ENCODE measurements at regions not wholly inside any gene's neighbourhood (a gene's known extent, or its start where the extent isn't known, plus 50 kb on each side); places are given as distances from the start of the nearest gene placed in this dataset.

GRCh38 chr4:124203613-124204238 is 508.8 kb downstream of the ANKRD50 start:
- Histone ChIP-seq H3K36me3 (ENCODE audit: control insufficient read depth in 1 of 2, insufficient read depth in 2 of 2, low read length in 1 of 2) (no peaks in the 10 kb centered on the region), H3K9me3 (ENCODE audit: control insufficient read depth, low read length) (no peaks in the 10 kb centered on the region), H3K27me3 (ENCODE audit: control insufficient read depth in 1 of 2, insufficient read depth in 2 of 2, low read length in 1 of 2) (no peaks in the 10 kb centered on the region), H3K4me3 (ENCODE audit: low read length in 2 of 2) (no peak overlapping the region), H3K27ac (ENCODE audit: low read depth in 1 of 2, low read length in 2 of 2) (peak overlapping the region in 1 of 2 donors; percentile 36), H3K4me1 (ENCODE audit: control insufficient read depth in 1 of 2, insufficient read depth in 2 of 2, low read length in 2 of 2) (peaks cover 0 to 3% of the 10 kb centered on the region in 2 donors)
- ATAC-seq (ENCODE audit: low FRiP score) (peak; percentile 55), DNase-seq (no peak)
- 8 to 12% methylated on average over 3 of the region's 3 CpGs for WGBS, 2 donors
- intact Hi-C loops (cut with DNase I) = loop anchor here in 1 of 2 donors (10.0 kb wide), 1 partner anchor 59 kb away; no protein-coding TSS in a partner anchor

- peaks cover 0 to 3% of the 10 kb centered on the region in 2 donors for H3K4me1 ChIP-seq (ENCODE audit: control insufficient read depth in 1 of 2, insufficient read depth in 2 of 2, low read length in 2 of 2)
- no peak overlapping the region for H3K4me3 ChIP-seq (ENCODE audit: low read length in 2 of 2)
- no peaks in the 10 kb centered on the region for H3K27me3 ChIP-seq (ENCODE audit: control insufficient read depth in 1 of 2, insufficient read depth in 2 of 2, low read length in 1 of 2)
- intact Hi-C loops (cut with DNase I) = loop anchor here in 1 of 2 donors (10.0 kb wide), 1 partner anchor 62 kb away; no protein-coding TSS in a partner anchor
- DNase-seq (no peak), ATAC-seq (ENCODE audit: low FRiP score) (no peak)
- H3K36me3 ChIP-seq (ENCODE audit: control insufficient read depth in 1 of 2, insufficient read depth in 2 of 2, low read length in 1 of 2) = no peaks in the 10 kb centered on the region
- H3K9me3 ChIP-seq (ENCODE audit: control insufficient read depth, low read length) = no peaks in the 10 kb centered on the region
- no peak overlapping the region for H3K27ac ChIP-seq (ENCODE audit: low read depth in 1 of 2, low read length in 2 of 2)
- 82 to 88% methylated on average over 9 of the region's 9 CpGs for WGBS, 2 donors
These were observed 505.5 kb downstream of the ANKRD50 start for GRCh38 chr4:124206779-124207605.

GRCh38 chr4:124209211-124209610 is 503.3 kb downstream of the ANKRD50 start:
- intact Hi-C loops (cut with DNase I) = loop anchor here in 1 of 2 donors (10.0 kb wide), 1 partner anchor 64 kb away; no protein-coding TSS in a partner anchor
- H3K27me3 ChIP-seq (ENCODE audit: control insufficient read depth in 1 of 2, insufficient read depth in 2 of 2, low read length in 1 of 2) = no peaks in the 10 kb centered on the region
- no peaks in the 10 kb centered on the region for H3K36me3 ChIP-seq (ENCODE audit: control insufficient read depth in 1 of 2, insufficient read depth in 2 of 2, low read length in 1 of 2)
- DNase-seq = no peak
- no peaks in the 10 kb centered on the region for H3K9me3 ChIP-seq (ENCODE audit: control insufficient read depth, low read length)
- peaks cover 0 to 6% of the 10 kb centered on the region in 2 donors for H3K4me1 ChIP-seq (ENCODE audit: control insufficient read depth in 1 of 2, insufficient read depth in 2 of 2, low read length in 2 of 2)
- WGBS, 2 donors = 77 to 79% methylated on average over 3 of the region's 3 CpGs
- no peak for ATAC-seq (ENCODE audit: low FRiP score)
- H3K4me3 ChIP-seq (ENCODE audit: low read length in 2 of 2) = no peak overlapping the region
- peak overlapping the region in 1 of 2 donors; percentile 28 for H3K27ac ChIP-seq (ENCODE audit: low read depth in 1 of 2, low read length in 2 of 2)

- peaks cover 0 to 6% of the 10 kb centered on the region in 2 donors for H3K4me1 ChIP-seq (ENCODE audit: control insufficient read depth in 1 of 2, insufficient read depth in 2 of 2, low read length in 2 of 2)
- H3K36me3 ChIP-seq (ENCODE audit: control insufficient read depth in 1 of 2, insufficient read depth in 2 of 2, low read length in 1 of 2) = no peaks in the 10 kb centered on the region
- intact Hi-C loops (cut with DNase I) = loop anchor here in 1 of 2 donors (10.0 kb wide), 1 partner anchor 65 kb away; no protein-coding TSS in a partner anchor
- no peak for DNase-seq
- no peaks in the 10 kb centered on the region for H3K9me3 ChIP-seq (ENCODE audit: control insufficient read depth, low read length)
- peak overlapping the region; percentile 19 to 28 for H3K27ac ChIP-seq (ENCODE audit: low read depth in 1 of 2, low read length in 2 of 2)
- H3K27me3 ChIP-seq (ENCODE audit: control insufficient read depth in 1 of 2, insufficient read depth in 2 of 2, low read length in 1 of 2) = no peaks in the 10 kb centered on the region
- WGBS, 2 donors = 85 to 86% methylated on average over 2 of the region's 2 CpGs
- ATAC-seq (ENCODE audit: low FRiP score) = no peak
- H3K4me3 ChIP-seq (ENCODE audit: low read length in 2 of 2) = no peak overlapping the region
These were observed 502.9 kb downstream of the ANKRD50 start for GRCh38 chr4:124209626-124210025.

- intact Hi-C loops (cut with DNase I) = no loop called here
- 94 to 95% methylated on average over 2 of the region's 2 CpGs for WGBS, 2 donors
- no peak overlapping the region for H3K27ac ChIP-seq (ENCODE audit: low read depth in 1 of 2, low read length in 2 of 2)
- peaks cover 1 to 6% of the 10 kb centered on the region in 2 donors for H3K4me1 ChIP-seq (ENCODE audit: control insufficient read depth in 1 of 2, insufficient read depth in 2 of 2, low read length in 2 of 2)
- H3K9me3 ChIP-seq (ENCODE audit: control insufficient read depth, low read length) = no peaks in the 10 kb centered on the region
- ATAC-seq (ENCODE audit: low FRiP score) (no peak), DNase-seq (no peak)
- H3K27me3 ChIP-seq (ENCODE audit: control insufficient read depth in 1 of 2, insufficient read depth in 2 of 2, low read length in 1 of 2) = no peaks in the 10 kb centered on the region
- H3K36me3 ChIP-seq (ENCODE audit: control insufficient read depth in 1 of 2, insufficient read depth in 2 of 2, low read length in 1 of 2) = no peaks in the 10 kb centered on the region
- no peak overlapping the region for H3K4me3 ChIP-seq (ENCODE audit: low read length in 2 of 2)
These were observed 501.8 kb downstream of the ANKRD50 start for GRCh38 chr4:124210746-124211145.

- Histone ChIP-seq H3K4me3 (ENCODE audit: low read length in 2 of 2) (no peak overlapping the region), H3K27me3 (ENCODE audit: control insufficient read depth in 1 of 2, insufficient read depth in 2 of 2, low read length in 1 of 2) (no peaks in the 10 kb centered on the region), H3K27ac (ENCODE audit: low read depth in 1 of 2, low read length in 2 of 2) (peak overlapping the region in 1 of 2 donors; percentile 77), H3K4me1 (ENCODE audit: control insufficient read depth in 1 of 2, insufficient read depth in 2 of 2, low read length in 2 of 2) (peaks cover 1 to 6% of the 10 kb centered on the region in 2 donors), H3K36me3 (ENCODE audit: control insufficient read depth in 1 of 2, insufficient read depth in 2 of 2, low read length in 1 of 2) (no peaks in the 10 kb centered on the region), H3K9me3 (ENCODE audit: control insufficient read depth, low read length) (no peaks in the 10 kb centered on the region)
- DNase-seq = peak in 1 of 2 donors; percentile 36
- intact Hi-C loops (cut with DNase I) = no loop called here
- no peak for ATAC-seq (ENCODE audit: low FRiP score)
- 4 to 6% methylated on average over 3 of the region's 3 CpGs for WGBS, 2 donors
These were observed 499.5 kb downstream of the ANKRD50 start for GRCh38 chr4:124212815-124213630.

GRCh38 chr4:124219389-124219788 is 493.1 kb downstream of the ANKRD50 start:
- H3K4me3 ChIP-seq (ENCODE audit: low read length in 2 of 2) = no peak overlapping the region
- 58 to 70% methylated on average over 1 of the region's 1 CpG for WGBS, 2 donors
- H3K27me3 ChIP-seq (ENCODE audit: control insufficient read depth in 1 of 2, insufficient read depth in 2 of 2, low read length in 1 of 2) = no peaks in the 10 kb centered on the region
- H3K9me3 ChIP-seq (ENCODE audit: control insufficient read depth, low read length) = no peaks in the 10 kb centered on the region
- peaks cover 0 to 1% of the 10 kb centered on the region in 2 donors for H3K4me1 ChIP-seq (ENCODE audit: control insufficient read depth in 1 of 2, insufficient read depth in 2 of 2, low read length in 2 of 2)
- no peak for DNase-seq
- no peak for ATAC-seq (ENCODE audit: low FRiP score)
- intact Hi-C loops (cut with DNase I) = no loop called here
- no peaks in the 10 kb centered on the region for H3K36me3 ChIP-seq (ENCODE audit: control insufficient read depth in 1 of 2, insufficient read depth in 2 of 2, low read length in 1 of 2)
- no peak overlapping the region for H3K27ac ChIP-seq (ENCODE audit: low read depth in 1 of 2, low read length in 2 of 2)

- Histone ChIP-seq H3K27me3 (ENCODE audit: control insufficient read depth in 1 of 2, insufficient read depth in 2 of 2, low read length in 1 of 2) (no peaks in the 10 kb centered on the region), H3K4me1 (ENCODE audit: control insufficient read depth in 1 of 2, insufficient read depth in 2 of 2, low read length in 2 of 2) (no peaks in the 10 kb centered on the region), H3K36me3 (ENCODE audit: control insufficient read depth in 1 of 2, insufficient read depth in 2 of 2, low read length in 1 of 2) (no peaks in the 10 kb centered on the region), H3K9me3 (ENCODE audit: control insufficient read depth, low read length) (no peaks in the 10 kb centered on the region), H3K4me3 (ENCODE audit: low read length in 2 of 2) (no peak overlapping the region), H3K27ac (ENCODE audit: low read depth in 1 of 2, low read length in 2 of 2) (no peak overlapping the region)
- ATAC-seq (ENCODE audit: low FRiP score) (no peak), DNase-seq (no peak)
- intact Hi-C loops (cut with DNase I) = no loop called here
- 93 to 95% methylated on average over 1 of the region's 1 CpG for WGBS, 2 donors
These were observed 488.3 kb downstream of the ANKRD50 start for GRCh38 chr4:124224256-124224655.

All from aorta (tissue), 5 donors.